Right lung (tissue), 2 donors: ENCODE measurements at regions not wholly inside any gene's neighbourhood (a gene's known extent, or its start where the extent isn't known, plus 50 kb on each side); places are given as distances from the start of the nearest gene placed in this dataset.
"Not testable (repeated sequence)": the region's sequence is repeated elsewhere in the genome, so short reads cannot be mapped to it uniquely, and the experiment has no call there.

Experiments
- DNase-seq, 2 donors: peaks; one replicate each; pipeline ENCODE4 v3.0.0-alpha.2; 2013

GRCh38 chr3:191646242-191646641, 185.3 kb downstream of the PYDC2 start:
- DNase-seq: no peak

- DNase-seq: no peak
Observed at GRCh38 chr3:191648787-191649186, 187.8 kb downstream of the PYDC2 start.

- no peak for DNase-seq
Observed at GRCh38 chr3:191649626-191650025, 188.7 kb downstream of the PYDC2 start.

- DNase-seq: not testable (repeated sequence)
Observed at GRCh38 chr3:191658781-191659419, 197.9 kb downstream of the PYDC2 start.

- DNase-seq: not testable (repeated sequence)
Observed at GRCh38 chr3:191662150-191662549, 201.2 kb downstream of the PYDC2 start.

GRCh38 chr3:191680989-191681597, 220.1 kb downstream of the PYDC2 start:
- DNase-seq: no peak

- DNase-seq: peak; percentile 2 to 7
Observed at GRCh38 chr3:191682961-191683360, 222.0 kb downstream of the PYDC2 start.

GRCh38 chr3:191686626-191687025, 225.7 kb downstream of the PYDC2 start:
- no peak for DNase-seq

- DNase-seq: no peak
Observed at GRCh38 chr3:191688756-191689433, 227.9 kb downstream of the PYDC2 start.

GRCh38 chr3:191691184-191691583, 230.2 kb downstream of the PYDC2 start:
- not testable (repeated sequence) for DNase-seq

- no peak for DNase-seq
Observed at GRCh38 chr3:191695131-191695814, 234.3 kb downstream of the PYDC2 start.

GRCh38 chr3:191695815-191696153, 234.8 kb downstream of the PYDC2 start:
- DNase-seq: no peak

GRCh38 chr3:191696348-191696747, 235.4 kb downstream of the PYDC2 start:
- DNase-seq: no peak

- DNase-seq: no peak
Observed at GRCh38 chr3:191699546-191699945, 238.6 kb downstream of the PYDC2 start.

GRCh38 chr3:191702121-191702520, 241.2 kb downstream of the PYDC2 start:
- no peak for DNase-seq

- DNase-seq: no peak
Observed at GRCh38 chr3:191707817-191708216, 246.9 kb downstream of the PYDC2 start.

- no peak for DNase-seq
Observed at GRCh38 chr3:191715585-191715984, 254.6 kb downstream of the PYDC2 start.

- DNase-seq: no peak
Observed at GRCh38 chr3:191721390-191721861, 260.5 kb downstream of the PYDC2 start.

GRCh38 chr3:191721990-191722389, 261.0 kb downstream of the PYDC2 start:
- DNase-seq: peak in 1 of 2 donors; percentile 25

GRCh38 chr3:191727338-191727737, 266.4 kb downstream of the PYDC2 start:
- no peak for DNase-seq

- DNase-seq: no peak
Observed at GRCh38 chr3:191728186-191728585, 267.2 kb downstream of the PYDC2 start.

GRCh38 chr3:191737742-191738141, 276.8 kb downstream of the PYDC2 start:
- DNase-seq: no peak

GRCh38 chr3:191740712-191741111, 279.7 kb downstream of the PYDC2 start:
- no peak for DNase-seq
